HK-2 (cell line): ENCODE measurements at regions not wholly inside any gene's neighbourhood (a gene's known extent, or its start where the extent isn't known, plus 50 kb on each side); places are given as distances from the start of the nearest gene placed in this dataset.

Source experiments
- DNase-seq: peaks from one replicate; pipeline ENCODE4 v3.0.0-alpha.2; 2018; ENCODE audit not compliant: unreplicated experiment

DNA sequence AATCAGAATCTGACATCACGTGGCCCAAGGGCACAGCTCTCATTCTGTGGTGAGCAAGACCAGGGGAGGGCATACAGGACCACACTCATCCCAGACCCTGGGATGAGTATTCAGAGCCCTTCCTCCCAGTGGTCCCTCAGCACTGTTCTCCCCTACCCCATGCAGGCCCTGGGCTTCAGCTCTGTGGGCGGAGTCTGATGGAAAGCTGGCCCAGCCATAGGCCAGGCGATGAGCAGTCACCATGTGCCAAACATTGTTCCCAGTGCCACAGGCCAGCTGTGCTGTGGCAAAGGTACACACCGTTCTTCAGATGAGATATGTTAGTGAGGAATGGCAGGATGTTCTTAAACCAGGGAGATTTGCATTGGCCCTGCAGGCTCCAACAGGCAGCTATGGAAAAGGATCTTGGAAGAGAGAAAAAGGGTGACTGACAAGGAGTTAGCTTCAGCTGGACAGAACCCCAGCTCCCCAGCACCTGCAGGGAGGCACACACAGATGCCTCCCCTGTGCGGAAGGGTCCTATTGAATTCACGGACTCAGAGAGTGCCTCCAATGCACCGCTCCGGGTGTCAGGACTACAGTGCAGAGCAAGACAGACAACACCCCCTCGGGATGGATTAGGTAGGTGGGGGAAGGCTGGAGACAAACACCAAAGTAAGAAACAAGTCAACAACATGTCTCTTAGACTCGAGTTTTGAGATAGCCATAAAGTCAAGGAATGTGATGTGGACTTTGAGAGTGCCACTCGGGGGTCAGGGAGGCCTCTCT, 596.0 kb upstream of the MGMT start:
- DNase-seq: no peak

GRCh38 chr10:128871671-128872231, 595.3 kb upstream of the MGMT start:
- no peak for DNase-seq

DNA sequence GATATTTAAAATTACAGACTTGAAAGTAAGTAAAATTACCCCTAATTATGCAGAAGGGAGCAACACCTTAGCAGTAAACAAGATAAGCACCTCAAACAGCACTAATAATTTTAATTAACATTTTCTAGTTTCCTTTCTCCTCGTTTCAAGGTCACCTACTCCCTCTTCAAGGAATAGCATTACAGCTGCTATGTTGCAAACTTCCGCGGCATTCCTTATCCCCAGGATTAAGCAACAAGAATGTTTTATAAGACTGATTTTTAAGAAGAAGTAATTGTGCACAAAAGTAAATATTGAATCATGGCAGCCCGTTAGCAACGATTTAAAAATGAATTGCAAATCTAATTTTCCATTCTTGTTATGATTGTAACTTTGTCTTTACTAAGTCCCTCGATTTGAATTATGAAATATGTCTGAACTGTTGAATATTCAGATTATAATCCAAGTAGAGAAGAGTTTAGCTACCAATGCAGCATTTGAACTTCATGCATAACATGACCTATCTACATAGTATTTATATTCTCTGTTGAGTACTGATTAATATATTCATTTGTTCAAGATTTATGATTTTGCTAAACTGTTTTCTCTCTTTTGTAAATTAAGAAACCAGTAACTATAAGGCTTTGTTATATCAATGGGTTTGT, 593.5 kb upstream of the MGMT start:
- no peak for DNase-seq

DNA sequence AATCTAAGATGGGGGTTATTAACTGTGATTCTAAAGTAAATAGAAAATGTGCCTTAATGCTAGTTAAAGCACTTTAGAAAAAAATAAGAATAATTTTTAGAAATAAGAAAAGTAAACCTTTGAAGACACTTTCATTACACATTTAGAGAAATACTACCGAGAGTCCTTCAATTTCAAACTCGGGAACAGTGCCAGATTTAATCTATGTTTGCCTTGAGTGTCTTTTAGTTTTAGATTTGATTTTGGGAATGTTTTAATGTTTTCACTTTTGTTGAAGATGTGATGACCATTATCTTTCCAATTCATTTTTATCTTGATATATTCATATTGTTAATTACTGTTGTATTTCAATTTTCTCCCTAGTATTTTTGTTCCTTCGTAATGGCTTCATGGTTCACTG, 592.7 kb upstream of the MGMT start:
- DNase-seq: no peak

DNA sequence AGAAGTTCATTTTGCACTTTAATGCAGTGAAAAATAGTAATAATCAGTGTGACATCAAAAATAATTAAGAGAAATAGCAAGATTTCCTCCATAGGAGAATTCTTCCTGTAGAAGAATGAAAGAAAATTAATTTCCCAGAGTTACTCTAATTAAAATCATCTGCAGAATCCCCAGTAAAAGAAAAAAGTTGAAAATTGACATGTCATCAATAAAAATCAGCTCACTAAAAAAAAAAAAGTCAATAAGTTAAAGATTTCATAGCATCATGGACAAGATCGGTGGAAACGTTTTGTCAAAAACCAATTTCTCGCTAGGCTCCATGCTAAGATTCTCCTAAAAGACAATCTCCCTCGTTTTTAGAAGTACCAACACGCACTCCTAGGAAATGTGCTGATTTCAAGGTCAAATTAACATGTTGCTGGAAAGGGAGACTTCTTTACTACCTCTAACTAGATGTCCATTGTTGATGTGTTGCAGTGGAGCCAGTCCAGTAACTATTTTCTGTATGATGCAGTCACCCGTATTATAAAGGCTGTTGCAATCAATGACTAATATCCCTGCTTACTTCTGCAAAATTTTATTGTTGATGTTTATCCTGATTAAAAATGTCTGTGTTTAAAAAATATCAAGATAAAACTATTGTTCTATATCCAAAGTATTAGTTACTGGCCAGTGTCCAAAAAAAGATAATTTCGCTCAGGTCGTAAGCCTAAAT, 591.9 kb upstream of the MGMT start:
- DNase-seq: no peak

DNA sequence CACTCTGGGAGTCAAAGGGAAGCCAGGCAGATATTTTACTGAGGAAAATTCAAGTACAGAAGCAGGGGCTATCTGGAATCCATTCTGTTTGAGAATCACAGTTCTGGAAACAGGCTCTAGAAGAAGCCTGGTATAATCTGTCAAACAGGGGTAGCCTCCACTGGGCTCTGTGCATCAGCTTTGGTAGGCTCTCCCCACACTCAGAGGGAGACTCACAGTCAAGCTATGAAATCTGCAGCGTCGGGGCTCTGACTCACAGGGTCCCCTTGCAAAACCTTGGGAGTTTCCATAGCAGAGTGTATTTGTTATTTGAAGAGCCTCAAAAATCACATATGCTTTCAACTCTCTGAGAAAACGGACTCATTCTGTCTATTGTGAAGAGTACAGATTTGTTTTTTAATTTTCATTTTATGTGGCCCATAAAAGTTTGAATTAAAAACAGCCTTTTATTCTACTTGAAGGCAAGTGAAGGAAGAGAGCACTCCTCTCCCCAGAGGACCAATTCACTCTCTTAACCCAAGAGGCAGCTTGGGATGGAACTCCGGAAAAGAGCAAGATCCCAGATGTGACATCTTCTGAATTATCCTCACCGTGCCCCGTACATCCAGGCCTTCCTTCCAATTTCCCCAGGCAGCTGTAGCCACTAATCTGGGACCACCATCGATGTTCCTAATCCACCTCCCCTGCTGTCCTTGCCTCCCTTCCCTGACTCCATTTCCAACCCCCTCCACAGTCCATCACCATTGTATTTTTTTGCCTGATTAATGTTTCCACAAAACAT, 590.9 kb upstream of the MGMT start:
- no peak for DNase-seq

- no peak for DNase-seq
These were observed 589.9 kb upstream of the MGMT start for GRCh38 chr10:128877141-128877540.

GRCh38 chr10:128877936-128878335, 589.1 kb upstream of the MGMT start:
- no peak for DNase-seq

DNA sequence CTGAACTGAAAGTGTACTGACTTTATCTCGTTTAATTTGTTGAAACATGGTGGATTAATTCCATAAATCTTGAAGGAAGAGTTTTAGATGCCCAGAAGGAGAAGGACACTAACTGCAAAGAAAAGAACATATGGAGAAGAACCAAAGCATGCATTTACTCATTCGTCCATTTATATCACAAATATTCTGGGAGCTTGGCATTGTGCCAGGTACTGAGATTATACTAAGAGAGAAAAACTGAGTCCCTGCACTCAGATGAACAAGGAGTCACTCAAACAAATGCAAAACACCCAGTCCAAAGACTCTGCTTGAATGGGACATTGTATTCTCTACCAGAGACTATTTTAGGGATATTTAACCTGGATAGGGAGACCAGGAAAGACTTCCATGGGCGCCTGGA, 588.0 kb upstream of the MGMT start:
- DNase-seq: no peak

GRCh38 chr10:128879441-128880140, 587.5 kb upstream of the MGMT start:
- DNase-seq: no peak

DNA sequence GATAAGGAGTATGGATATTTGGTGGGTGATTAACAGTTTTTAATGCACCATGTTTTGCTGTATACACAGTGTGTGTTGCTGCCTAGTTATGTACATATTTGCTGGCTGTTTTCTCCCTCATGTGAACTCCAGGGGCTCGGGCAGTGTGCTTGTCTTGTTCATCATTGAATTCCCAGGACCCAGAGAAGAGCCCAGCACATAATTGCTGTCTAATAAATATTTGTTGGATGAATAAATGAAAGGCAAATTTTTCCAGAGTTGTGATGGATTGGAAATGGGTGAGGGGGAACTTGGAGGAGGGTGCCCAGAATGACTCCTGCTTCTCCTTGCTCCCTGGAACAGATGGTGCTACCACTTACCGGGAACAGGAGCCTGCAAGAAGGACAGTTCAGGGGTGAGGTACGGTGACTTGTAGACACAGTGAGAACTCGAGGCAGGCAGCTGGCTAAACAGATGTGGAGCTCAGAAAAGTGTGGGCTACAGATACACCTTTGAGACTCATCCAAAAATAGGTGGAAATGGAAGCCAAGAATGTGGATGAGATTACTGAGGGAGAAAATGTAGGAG, 586.8 kb upstream of the MGMT start:
- DNase-seq: no peak

DNA sequence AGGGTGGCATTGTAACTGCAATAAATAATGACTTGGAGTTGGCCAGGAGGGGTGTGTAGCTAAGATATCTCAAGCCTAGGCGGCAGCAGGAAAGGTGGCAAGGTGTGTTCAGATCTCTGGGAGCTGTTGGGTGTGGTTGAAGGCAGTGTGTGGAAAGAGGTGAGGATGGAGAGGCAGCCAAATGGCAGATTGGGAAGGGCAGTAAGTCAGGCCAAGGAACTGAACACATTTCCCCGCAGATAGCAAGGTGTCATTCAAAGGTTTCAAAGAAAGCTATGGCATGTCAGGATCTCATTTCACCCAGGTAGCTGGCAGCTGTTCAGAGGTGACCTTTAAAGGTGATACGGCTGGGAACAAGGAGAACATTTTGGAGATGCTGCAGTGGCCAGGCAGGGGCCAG, 586.0 kb upstream of the MGMT start:
- no peak for DNase-seq

- no peak for DNase-seq
These were observed 583.6 kb upstream of the MGMT start for GRCh38 chr10:128883231-128884032.

DNA sequence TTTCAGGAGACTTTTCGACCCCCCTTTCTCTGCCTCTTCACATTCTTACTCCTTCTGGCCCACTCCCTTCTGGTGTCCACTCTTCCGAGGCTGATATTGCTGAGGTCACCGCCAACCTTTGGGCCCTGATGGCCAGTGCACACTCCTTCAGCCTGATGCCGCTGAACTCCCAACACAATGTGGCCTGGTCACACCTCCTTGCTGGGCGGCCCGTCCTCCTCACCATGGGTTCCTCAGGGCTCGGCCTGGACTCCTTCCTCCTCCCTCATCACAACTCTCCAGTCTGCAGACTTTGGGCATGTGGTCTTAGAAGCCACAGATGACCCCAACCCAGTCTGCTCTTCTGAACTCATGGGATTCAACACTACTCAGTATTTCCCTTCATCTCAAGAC, 583.0 kb upstream of the MGMT start:
- DNase-seq: no peak

DNA sequence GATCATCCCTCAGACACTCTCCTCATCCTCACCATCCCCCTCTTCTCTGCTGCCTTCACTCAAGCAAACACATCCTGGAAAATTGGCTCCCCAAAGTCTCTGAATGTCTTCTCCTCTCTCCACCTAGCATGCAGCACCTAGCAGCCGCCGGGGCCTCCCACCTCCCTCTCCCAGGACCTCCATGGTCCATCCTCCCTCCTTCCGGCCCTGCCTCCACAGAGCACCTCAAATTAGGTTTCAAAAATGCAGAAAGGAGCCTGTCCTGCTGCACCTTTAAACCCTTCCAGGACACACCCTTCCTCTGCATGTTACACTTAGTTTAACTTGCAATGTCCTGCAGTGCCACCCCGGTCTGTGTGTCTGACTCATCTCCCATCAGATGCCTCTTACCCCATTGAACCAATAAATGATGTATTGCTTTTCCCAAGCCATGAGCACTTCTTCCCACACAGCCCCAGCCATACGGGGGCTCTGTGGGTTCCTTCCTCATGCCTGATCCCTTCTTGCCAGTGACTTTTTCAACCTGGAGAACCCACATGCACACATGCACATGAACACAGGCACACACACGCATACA, 582.5 kb upstream of the MGMT start:
- DNase-seq: no peak

DNA sequence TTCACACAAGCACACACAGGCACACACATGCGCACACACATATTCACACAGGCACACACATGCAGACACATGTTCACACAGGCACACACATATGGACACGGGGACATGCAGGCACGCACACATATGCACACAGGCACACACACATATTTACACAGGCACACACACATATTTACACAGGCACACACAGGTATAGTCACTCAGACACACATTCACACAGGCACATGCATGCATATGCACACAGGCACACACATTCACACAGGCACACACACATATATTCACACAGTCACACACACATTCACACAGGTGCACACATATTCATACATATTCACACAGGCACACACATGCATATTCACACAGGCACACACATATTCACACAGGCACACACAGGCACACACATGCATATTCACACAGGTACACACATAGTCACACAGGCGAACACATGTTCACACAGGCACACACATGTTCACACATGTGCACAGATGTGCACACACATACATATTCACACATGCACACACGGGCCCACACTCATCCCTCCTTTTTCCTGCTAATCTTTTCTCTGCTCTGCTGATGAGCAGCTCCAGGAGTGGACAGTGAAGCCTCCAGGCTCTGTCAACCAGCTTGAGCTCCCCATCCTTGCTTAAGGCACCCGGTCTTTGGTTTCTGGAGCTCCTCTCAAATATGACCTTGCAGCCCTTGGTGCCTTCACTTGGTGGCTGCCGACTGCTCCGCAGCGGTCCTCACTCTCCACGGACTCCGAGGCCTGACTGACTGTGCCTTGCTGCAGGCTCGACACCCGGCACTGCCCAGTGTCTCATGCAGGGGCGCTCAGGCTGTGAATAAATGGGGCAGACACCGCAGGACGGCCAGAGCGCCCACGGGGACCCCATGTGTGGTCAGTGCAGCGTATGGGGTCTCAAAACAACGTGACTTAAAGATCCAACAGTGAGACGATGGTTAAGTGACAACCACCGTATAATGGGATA, 581.2 kb upstream of the MGMT start:
- DNase-seq: no peak

DNA sequence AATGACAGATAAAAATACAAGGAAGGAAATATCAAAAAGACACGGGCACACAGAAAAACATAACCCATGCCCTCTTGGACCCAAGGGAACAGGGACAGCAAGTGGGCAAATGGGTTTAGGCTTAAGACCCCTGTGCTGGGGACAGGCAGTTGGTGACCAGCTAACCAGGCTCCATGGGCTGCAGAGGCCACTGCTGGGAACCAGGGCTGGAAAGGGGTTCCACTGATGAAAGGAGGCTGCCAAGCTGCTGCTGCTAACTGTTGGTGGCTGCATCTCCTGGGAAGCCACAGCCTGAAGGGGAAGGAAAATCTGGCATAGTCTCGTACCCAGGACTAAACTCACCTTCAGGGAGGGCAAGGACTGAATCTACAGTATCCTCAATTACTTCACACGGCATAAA, 579.2 kb upstream of the MGMT start:
- DNase-seq: no peak

DNA sequence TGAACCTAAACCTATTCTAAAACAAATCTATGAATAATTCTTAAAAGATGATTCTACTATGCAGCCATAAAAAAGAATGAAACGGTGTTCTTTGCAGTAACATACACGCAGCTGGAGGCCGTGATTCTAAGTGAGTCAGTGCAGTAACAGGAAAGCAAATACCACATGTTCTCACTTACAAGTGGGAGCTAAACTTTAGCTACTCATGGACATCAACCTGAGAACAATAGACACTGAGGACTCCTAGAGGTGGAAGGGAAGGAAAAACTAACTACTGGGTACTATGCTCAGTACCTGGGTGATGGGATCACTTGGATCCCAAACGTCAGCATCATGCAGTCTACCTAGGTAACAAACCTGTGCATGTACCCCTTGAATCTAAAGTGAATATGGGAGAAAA, 575.0 kb upstream of the MGMT start:
- DNase-seq: no peak

DNA sequence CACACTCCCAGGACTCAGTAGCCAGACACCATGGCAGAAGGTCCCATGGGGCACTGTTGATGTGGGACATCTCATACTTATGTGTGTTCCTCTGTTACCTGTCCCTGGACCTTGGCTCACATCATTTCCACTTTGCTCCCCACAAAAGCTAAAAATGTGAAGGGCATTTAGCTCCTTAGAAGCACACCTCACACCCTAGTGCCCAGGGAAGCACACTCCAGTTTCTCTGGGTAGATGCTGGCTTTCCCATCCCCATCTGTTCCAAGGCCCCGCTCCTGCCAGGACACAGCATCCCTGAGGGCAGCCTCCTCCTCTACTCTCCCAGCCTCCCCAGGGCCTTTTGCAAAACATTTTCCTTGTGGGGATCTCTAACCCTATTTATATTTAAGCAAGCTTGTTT, 572.4 kb upstream of the MGMT start:
- DNase-seq: no peak
